Ishikawa (cell line): ENCODE measurements at regions not wholly inside any gene's neighbourhood (a gene's known extent, or its start where the extent isn't known, plus 50 kb on each side); places are given as distances from the start of the nearest gene placed in this dataset.

Experiments
- CEBPB ChIP-seq: IDR thresholded peaks from 2 replicates; pipeline ENCODE4 v1.6.1; 2012
- CREB1 ChIP-seq: IDR thresholded peaks from 2 replicates; pipeline ENCODE4 v1.6.1; 2012; ENCODE audit warnings: low read depth
- EGR1 ChIP-seq: IDR thresholded peaks from 2 replicates; pipeline ENCODE4 v1.6.1; 2012
- EP300 ChIP-seq: IDR thresholded peaks from 2 replicates; pipeline ENCODE4 v1.6.1; 2012; ENCODE audit warnings: borderline replicate concordance
- FOXM1 ChIP-seq: IDR thresholded peaks from 2 replicates; pipeline ENCODE4 v1.6.1; 2012; ENCODE audit warnings: low read depth, borderline replicate concordance
- NFIC ChIP-seq: IDR thresholded peaks from 2 replicates; pipeline ENCODE4 v1.6.1; 2012
- RAD21 ChIP-seq: IDR thresholded peaks from 2 replicates; pipeline ENCODE4 v1.6.1; 2012; ENCODE audit warnings: low read depth
- TAF1 ChIP-seq: IDR thresholded peaks from 2 replicates; pipeline ENCODE4 v1.6.1; 2012; ENCODE audit warnings: low read depth, mild to moderate bottlenecking
- TCF12 ChIP-seq: IDR thresholded peaks from 2 replicates; pipeline ENCODE4 v1.6.1; 2012; ENCODE audit warnings: low read depth
- TEAD4 ChIP-seq: IDR thresholded peaks from 2 replicates; pipeline ENCODE4 v1.6.1; 2012
- YY1 ChIP-seq: IDR thresholded peaks from 2 replicates; pipeline ENCODE4 v1.6.1; 2012; ENCODE audit warnings: low read depth
- ZBTB7A ChIP-seq: IDR thresholded peaks from 2 replicates; pipeline ENCODE4 v1.6.1; 2012; ENCODE audit warnings: low read depth
- TF ChIP-seq, protein P1 (sequence below): IDR thresholded peaks from 2 replicates; pipeline ENCODE4 v1.6.1; 2012
- TF ChIP-seq, protein P2 (sequence below): IDR thresholded peaks from 2 replicates; pipeline ENCODE4 v1.6.1; 2012
- TF ChIP-seq, protein P3 (sequence below): IDR thresholded peaks from 2 replicates; pipeline ENCODE4 v1.6.1; 2012; ENCODE audit warnings: low read depth, mild to moderate bottlenecking

DNA sequence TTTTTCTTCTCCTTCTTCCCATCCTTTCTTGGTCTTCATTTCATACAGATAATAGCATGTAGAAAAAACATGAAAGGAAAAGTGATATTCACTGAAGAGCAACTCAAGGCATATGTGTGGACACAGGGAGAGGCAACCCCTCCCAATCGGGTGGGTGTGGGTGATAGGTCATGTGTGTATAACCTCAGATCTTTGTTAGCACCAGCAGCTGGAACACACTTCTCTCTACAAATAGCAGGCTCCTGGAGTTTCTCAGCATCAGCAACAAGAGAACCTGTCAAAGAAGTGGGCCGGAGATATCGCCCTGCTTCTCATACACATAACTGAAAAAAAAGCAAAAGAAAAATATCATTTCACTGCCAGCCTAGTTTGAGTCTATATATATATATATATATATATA is 426.4 kb downstream of the DTWD2 start:
- TF ChIP-seq TCF12 (no peak), CREB1 (no peak), FOXM1 (no peak), EP300 (no peak), YY1 (no peak)
- TF ChIP-seq, protein P1, sequence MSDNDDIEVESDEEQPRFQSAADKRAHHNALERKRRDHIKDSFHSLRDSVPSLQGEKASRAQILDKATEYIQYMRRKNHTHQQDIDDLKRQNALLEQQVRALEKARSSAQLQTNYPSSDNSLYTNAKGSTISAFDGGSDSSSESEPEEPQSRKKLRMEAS = no peak
- TF ChIP-seq, protein P2, sequence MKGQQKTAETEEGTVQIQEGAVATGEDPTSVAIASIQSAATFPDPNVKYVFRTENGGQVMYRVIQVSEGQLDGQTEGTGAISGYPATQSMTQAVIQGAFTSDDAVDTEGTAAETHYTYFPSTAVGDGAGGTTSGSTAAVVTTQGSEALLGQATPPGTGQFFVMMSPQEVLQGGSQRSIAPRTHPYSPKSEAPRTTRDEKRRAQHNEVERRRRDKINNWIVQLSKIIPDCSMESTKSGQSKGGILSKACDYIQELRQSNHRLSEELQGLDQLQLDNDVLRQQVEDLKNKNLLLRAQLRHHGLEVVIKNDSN = no peak

DNA sequence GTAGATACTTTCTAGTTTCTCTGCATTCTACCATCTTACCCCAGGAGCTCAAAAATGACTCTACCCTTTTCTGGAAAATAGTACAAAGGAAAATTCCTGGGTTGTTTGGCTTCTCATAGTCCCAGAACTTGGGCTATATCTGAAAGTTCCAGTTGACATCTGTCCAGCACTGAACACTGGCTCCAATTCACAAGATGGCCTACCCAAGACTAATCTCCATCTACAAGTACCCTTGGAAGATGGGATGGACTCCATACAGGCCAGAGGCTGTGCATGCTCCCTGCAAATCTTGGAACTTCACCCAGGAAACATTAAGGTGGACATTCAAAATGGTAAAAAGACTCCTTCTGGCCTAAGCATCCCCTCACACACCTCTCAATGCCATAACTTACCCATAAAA is 427.1 kb downstream of the DTWD2 start:
- TF ChIP-seq NFIC = no peak
- no peak for TF ChIP-seq TCF12
- no peak for TF ChIP-seq CREB1
- no peak for TF ChIP-seq EGR1
- no peak for TF ChIP-seq YY1
- no peak for TF ChIP-seq FOXM1
- TF ChIP-seq ZBTB7A = no peak
- no peak for TF ChIP-seq RAD21
- no peak for TF ChIP-seq CEBPB

DNA sequence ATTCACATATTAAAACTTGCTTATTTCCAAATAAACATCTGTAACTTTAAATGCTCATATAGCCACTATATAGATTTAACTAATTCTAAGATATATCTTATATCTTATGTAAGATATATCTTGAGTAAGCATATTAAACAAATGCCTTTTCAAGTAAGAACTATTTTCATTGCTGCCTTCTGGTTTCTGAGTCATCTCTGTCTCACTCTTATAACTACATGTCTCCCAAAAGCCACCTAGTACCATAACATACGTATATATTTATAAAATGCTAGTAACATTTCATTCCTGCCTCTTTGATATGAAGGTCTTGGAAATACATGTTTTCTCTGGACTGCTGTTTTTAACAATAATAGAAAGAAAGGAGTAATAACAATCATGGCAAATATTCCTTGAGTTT is 429.5 kb downstream of the DTWD2 start:
- TF ChIP-seq TCF12 (no peak), TAF1 (no peak), EGR1 (no peak), CEBPB (no peak), TEAD4 (no peak)

DNA sequence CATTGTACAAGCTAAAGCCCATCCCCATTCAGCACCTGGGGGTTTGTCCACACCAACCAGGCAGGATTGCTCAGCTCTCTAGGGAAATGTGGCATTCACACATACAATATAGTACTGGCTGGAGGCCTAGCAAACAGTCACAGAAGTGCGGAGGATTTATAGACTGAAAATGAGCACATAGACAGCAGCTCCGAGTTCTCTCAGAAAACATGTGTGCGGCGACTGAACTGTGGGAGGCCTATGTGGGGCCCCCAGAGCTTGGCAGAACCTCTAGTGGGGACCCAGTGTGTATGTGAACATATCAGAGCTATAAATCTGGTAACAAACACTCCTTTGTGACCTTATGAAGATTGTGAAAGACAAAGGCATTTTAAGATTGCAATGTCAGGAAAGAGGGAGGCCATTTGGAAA is 431.1 kb downstream of the DTWD2 start:
- no peak for TF ChIP-seq TAF1

DNA sequence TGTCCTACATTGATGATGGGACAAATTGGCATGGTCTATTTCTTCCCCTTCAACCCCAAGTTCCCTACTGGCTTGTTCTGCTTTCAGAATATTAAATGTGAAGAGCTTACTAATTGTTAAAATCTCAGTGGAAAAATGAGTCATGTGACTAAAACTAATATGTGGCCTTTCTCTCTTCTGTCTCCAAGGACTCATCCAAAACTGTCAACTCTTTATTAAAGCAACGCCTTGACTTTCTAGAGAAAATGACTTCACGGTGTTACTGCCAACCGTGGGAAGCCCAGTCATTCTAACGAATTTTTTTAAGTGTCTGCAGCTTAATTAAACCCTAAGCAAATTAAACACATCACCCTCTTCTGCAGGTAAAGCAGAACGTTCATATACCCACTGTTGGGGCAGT is 431.6 kb downstream of the DTWD2 start:
- TF ChIP-seq TAF1 = no peak
- no peak for TF ChIP-seq CEBPB
- TF ChIP-seq RAD21 = no peak
- TF ChIP-seq ZBTB7A = no peak
- TF ChIP-seq, protein P3, sequence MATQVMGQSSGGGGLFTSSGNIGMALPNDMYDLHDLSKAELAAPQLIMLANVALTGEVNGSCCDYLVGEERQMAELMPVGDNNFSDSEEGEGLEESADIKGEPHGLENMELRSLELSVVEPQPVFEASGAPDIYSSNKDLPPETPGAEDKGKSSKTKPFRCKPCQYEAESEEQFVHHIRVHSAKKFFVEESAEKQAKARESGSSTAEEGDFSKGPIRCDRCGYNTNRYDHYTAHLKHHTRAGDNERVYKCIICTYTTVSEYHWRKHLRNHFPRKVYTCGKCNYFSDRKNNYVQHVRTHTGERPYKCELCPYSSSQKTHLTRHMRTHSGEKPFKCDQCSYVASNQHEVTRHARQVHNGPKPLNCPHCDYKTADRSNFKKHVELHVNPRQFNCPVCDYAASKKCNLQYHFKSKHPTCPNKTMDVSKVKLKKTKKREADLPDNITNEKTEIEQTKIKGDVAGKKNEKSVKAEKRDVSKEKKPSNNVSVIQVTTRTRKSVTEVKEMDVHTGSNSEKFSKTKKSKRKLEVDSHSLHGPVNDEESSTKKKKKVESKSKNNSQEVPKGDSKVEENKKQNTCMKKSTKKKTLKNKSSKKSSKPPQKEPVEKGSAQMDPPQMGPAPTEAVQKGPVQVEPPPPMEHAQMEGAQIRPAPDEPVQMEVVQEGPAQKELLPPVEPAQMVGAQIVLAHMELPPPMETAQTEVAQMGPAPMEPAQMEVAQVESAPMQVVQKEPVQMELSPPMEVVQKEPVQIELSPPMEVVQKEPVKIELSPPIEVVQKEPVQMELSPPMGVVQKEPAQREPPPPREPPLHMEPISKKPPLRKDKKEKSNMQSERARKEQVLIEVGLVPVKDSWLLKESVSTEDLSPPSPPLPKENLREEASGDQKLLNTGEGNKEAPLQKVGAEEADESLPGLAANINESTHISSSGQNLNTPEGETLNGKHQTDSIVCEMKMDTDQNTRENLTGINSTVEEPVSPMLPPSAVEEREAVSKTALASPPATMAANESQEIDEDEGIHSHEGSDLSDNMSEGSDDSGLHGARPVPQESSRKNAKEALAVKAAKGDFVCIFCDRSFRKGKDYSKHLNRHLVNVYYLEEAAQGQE = no peak
- TF ChIP-seq EGR1 = no peak
- TF ChIP-seq, protein P1 = no peak
- no peak for TF ChIP-seq NFIC
- no peak for TF ChIP-seq TCF12

DNA sequence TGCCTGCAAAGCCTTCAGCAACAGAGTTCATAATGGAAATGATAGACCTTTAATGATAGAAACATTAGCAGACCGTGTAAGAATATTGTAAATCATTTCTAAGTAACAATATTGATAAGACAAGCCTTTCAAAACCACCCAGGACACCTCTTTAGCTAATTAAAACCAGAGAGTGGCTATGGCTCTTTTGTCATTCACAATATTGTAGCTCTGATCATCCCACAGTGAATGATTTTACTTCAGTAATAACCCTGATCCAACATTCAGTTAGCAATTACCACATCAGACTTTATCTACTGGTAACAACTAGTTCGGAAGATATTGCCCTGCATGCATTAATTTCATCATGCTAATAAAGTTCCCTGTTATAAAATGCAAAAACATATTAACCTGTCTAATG is 432.6 kb downstream of the DTWD2 start:
- TF ChIP-seq, protein P3 = no peak
- TF ChIP-seq TCF12 (no peak), RAD21 (no peak), TEAD4 (no peak)

DNA sequence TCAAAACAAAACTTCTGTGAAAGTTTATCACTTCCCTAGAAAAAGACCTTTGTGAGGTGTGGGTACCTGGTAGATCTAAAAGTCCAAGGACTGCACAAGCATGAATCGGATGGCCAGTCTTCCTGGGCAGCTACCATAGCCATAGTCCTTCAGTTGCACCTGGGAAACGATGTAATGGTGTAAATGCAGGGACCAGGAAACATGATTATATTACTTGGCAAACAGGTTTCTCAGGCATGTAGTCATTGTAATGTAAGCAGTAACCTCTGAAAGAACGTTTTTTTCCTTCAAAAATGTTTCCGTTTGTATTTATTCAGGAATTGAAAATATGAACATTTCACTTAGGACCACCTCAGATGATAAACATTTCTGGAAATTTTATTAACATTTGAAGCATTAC is 433.4 kb downstream of the DTWD2 start:
- no peak for TF ChIP-seq YY1
- no peak for TF ChIP-seq EGR1
- no peak for TF ChIP-seq TCF12
- TF ChIP-seq TEAD4 = no peak

DNA sequence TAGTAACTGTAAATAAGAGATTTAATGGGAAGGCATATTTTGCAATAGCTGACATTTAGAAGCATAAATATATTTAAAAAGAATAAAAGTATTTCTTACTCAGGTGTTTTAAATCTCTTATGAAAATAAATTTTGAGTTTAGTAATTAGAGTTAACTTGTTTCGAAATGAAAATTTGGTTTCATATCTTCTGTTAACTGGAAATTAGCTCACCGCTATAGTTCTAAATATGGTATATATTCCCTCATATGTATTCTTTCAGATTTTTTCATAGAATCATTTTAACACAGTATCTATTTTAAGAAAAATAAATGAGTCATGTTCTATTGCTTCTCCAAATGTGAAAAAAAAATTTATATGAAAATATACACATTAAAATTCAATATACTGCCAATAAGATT is 434.1 kb downstream of the DTWD2 start:
- TF ChIP-seq TCF12 (no peak), TEAD4 (no peak), YY1 (no peak), TAF1 (no peak), FOXM1 (no peak), EP300 (no peak), NFIC (no peak), RAD21 (no peak), CREB1 (no peak), EGR1 (no peak), ZBTB7A (no peak), CEBPB (no peak)
- TF ChIP-seq, protein P2 = no peak
- TF ChIP-seq, protein P3 = no peak
- TF ChIP-seq, protein P1 = no peak
